ENCODE measurements at regions not wholly inside any gene's neighbourhood (a gene's known extent, or its start where the extent isn't known, plus 50 kb on each side); places are given as distances from the start of the nearest gene placed in this dataset.

DNA sequence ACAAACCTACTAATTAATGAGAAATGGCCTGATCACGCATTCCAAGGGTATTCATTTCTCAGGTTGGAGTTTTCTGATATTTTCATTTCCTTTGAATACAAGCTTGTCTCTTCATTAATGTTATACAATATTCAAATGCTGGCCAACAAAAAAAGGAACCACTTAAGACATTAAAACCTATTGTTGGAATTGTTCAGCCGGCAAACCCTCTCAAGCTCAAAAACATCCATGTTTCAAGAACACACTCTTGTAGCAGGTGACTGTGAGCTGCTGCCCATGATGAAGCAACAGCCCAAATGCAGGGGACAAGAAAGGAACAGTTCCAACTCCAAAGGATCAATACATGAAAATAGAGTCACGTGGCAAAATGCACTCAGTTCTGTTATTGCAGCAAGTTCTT lies 454.5 kb downstream of the BCL11A start:
- no peak for TF ChIP-seq POLR2A (IDR thresholded peaks at IDR 0.05)
- TF ChIP-seq, protein P1, sequence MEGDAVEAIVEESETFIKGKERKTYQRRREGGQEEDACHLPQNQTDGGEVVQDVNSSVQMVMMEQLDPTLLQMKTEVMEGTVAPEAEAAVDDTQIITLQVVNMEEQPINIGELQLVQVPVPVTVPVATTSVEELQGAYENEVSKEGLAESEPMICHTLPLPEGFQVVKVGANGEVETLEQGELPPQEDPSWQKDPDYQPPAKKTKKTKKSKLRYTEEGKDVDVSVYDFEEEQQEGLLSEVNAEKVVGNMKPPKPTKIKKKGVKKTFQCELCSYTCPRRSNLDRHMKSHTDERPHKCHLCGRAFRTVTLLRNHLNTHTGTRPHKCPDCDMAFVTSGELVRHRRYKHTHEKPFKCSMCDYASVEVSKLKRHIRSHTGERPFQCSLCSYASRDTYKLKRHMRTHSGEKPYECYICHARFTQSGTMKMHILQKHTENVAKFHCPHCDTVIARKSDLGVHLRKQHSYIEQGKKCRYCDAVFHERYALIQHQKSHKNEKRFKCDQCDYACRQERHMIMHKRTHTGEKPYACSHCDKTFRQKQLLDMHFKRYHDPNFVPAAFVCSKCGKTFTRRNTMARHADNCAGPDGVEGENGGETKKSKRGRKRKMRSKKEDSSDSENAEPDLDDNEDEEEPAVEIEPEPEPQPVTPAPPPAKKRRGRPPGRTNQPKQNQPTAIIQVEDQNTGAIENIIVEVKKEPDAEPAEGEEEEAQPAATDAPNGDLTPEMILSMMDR (IDR thresholded peaks at IDR 0.05) = no peak
